HG02970 (cell line): ENCODE measurements at regions not wholly inside any gene's neighbourhood (a gene's known extent, or its start where the extent isn't known, plus 50 kb on each side); places are given as distances from the start of the nearest gene placed in this dataset.
"Not testable (repeated sequence)": the region's sequence is repeated elsewhere in the genome, so short reads cannot be mapped to it uniquely, and the experiment has no call there.

ENCODE experiments used
- ATAC-seq: cut with Tn5 transposase; IDR thresholded peaks from one replicate; pipeline ENCODE4 v1.9.1; 2021; ENCODE audit warnings: mild to moderate bottlenecking, moderate library complexity, moderate number of reproducible peaks; ENCODE audit not compliant: unreplicated experiment, low FRiP score

GRCh38 chr21:17682924-17683323, 70.2 kb upstream of the BTG3 start:
- ATAC-seq, result no peak

DNA sequence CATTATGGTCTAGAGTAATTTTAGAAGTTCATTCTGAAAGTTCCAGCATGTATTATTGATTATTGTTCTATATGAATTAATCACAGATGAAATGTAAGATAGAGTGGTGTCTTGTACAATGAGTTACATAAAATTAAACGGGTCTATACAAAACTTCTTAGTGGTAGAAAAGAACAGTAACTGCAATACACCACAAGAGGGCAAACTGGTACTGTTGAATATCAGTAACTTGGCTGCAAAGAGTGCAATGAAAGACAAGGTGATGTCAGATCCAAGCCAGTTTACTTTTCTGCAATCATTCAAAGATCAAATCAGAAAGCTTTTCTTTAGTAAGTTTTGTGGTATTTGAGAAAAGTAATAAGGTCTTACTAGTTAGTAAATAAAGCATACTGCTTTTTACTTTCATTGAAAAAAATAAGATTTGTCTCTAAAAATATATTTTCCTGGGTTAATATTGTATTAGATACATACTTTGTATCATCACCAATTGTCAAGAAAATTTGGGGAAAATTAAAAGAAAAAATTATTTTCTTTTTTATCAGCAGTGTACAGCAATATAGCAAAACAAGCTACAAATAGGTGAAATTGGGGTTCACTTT, 66.4 kb upstream of the BTG3 start:
- peak; percentile 82 for ATAC-seq

GRCh38 chr21:17676930-17677329, 64.2 kb upstream of the BTG3 start:
- not testable (repeated sequence) for ATAC-seq

DNA sequence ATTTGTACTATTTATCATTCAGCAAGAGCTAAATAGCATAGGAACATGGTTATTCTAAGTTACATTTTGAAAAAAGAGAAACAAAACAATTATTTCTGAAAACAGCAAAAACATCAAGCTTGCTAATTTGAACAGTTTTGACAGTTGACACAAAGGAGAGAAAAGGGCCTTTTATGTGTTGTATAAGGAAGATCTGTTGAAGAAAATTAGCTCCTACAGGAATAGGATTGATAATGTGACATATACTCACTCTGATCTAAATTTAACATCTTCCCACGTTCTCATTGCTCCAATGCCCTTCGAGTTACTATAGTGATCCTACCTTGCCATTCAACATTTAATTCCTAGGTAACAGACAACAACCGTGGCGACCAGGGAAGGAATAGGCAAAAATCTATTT, 61.4 kb upstream of the BTG3 start:
- no peak for ATAC-seq

- no peak for ATAC-seq
Observed at GRCh38 chr21:17673261-17674020, 60.7 kb upstream of the BTG3 start.

GRCh38 chr21:17671733-17672132, 59.0 kb upstream of the BTG3 start:
- no peak for ATAC-seq

DNA sequence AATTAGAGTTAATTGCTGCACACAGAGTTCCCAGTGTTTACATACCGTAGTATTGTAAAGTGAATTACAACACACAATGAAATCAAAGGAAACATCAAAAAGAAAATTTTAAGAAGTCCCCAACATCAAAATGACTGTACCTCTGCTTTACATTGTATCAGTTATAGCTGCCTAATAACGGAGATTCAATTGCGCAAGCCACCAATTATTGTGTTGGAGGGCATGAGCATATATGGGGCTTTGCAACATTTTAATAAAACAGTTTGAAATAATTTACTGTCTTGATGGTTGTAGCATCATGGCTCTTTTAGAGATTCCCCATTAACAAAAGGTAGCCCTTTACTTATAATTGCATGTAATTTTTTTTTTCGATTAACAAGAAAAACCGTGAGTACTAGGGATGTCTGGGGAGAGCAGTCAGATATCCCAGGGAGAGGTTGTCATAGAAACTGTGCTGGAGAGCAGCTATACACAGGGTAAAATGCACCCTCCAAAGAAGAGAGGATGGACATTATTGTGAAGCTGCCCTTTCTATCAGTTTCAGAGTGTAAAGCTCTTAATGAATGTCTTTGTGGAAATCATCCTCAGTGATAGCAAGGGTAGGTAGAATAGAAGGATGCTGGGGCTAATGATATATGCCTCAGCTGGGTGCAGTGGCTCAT, 55.9 kb upstream of the BTG3 start:
- ATAC-seq, result no peak

- no peak for ATAC-seq
Observed at GRCh38 chr21:17667256-17667655, 54.6 kb upstream of the BTG3 start.
